ENCODE measurements at regions not wholly inside any gene's neighbourhood (a gene's known extent, or its start where the extent isn't known, plus 50 kb on each side); places are given as distances from the start of the nearest gene placed in this dataset.

DNA sequence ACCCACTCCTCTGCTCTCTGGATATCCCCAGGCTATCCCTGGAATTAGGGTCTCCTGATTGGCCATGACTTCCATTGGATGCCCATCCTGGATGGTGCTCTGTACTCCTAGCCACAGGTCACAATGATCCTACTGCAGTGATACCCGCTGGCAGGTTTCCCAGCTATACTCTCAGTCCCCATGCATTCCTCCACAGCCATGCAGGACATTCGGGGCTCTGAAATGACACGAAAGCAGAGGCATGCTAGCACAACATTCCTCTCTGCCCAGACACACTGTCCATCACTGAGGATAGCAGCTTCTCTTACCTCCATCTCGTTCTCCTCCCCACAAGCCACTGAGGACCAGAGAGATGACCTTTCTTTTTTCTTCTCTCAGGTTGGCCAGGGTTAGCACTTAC lies 51.7 kb upstream of the SPATS2L start:
- Histone ChIP-seq H2AFZ (no peak overlapping the region), H3K4me1 (ENCODE audit: insufficient read depth) (peaks cover 18% of the 10 kb centered on the region), H3K79me2 (replicated peaks; ENCODE audit: insufficient read depth) (no peaks in the 10 kb centered on the region), H3K27me3 (ENCODE audit: insufficient read depth) (no peaks in the 10 kb centered on the region), H3K27ac (ENCODE audit: low read depth) (no peak overlapping the region), H4K20me1 (replicated peaks; ENCODE audit: insufficient read depth) (no peaks in the 10 kb centered on the region), H3K36me3 (ENCODE audit: insufficient read depth) (no peaks in the 10 kb centered on the region; the same call in 1 of the 2 replicates), H3K4me3 (no peak overlapping the region), H3F3A (replicated peaks; ENCODE audit: low read depth) (no peaks in the 10 kb centered on the region), H3K9me2 (ENCODE audit: insufficient read depth) (peaks cover 24% of the 10 kb centered on the region), H3K4me2 (no peak overlapping the region)
- Mint-ChIP-seq H3K9me3 (no peaks in the 10 kb centered on the region), H3K4me1 (peaks cover 24% of the 10 kb centered on the region), H3K36me3 (ENCODE audit: low read depth) (no peaks in the 10 kb centered on the region; the same call in 1 of the 3 replicates), H3K4me3 (no peak overlapping the region), H3K27ac (no peak overlapping the region), H3K27me3 (ENCODE audit: insufficient read depth, low read depth, poor library complexity) (peaks cover 5% of the 10 kb centered on the region)
- ATAC-seq (no peak), DNase-seq (ENCODE audit: low spot score) (no peak)
- TF ChIP-seq EZH2phosphoT487 (IDR thresholded peaks at IDR 0.05; ENCODE audit: unreplicated experiment) (no peak), NANOG (IDR thresholded peaks at IDR 0.05; ENCODE audit: borderline replicate concordance) (no peak), STAT1 (IDR thresholded peaks at IDR 0.05; ENCODE audit: unreplicated experiment) (no peak), JUNB (IDR thresholded peaks at IDR 0.05; ENCODE audit: unreplicated experiment) (no peak), ZNF331 (CRISPR knock-in tag; IDR thresholded peaks at IDR 0.05; ENCODE audit: low read depth) (no peak)
- TF ChIP-seq, protein P1, sequence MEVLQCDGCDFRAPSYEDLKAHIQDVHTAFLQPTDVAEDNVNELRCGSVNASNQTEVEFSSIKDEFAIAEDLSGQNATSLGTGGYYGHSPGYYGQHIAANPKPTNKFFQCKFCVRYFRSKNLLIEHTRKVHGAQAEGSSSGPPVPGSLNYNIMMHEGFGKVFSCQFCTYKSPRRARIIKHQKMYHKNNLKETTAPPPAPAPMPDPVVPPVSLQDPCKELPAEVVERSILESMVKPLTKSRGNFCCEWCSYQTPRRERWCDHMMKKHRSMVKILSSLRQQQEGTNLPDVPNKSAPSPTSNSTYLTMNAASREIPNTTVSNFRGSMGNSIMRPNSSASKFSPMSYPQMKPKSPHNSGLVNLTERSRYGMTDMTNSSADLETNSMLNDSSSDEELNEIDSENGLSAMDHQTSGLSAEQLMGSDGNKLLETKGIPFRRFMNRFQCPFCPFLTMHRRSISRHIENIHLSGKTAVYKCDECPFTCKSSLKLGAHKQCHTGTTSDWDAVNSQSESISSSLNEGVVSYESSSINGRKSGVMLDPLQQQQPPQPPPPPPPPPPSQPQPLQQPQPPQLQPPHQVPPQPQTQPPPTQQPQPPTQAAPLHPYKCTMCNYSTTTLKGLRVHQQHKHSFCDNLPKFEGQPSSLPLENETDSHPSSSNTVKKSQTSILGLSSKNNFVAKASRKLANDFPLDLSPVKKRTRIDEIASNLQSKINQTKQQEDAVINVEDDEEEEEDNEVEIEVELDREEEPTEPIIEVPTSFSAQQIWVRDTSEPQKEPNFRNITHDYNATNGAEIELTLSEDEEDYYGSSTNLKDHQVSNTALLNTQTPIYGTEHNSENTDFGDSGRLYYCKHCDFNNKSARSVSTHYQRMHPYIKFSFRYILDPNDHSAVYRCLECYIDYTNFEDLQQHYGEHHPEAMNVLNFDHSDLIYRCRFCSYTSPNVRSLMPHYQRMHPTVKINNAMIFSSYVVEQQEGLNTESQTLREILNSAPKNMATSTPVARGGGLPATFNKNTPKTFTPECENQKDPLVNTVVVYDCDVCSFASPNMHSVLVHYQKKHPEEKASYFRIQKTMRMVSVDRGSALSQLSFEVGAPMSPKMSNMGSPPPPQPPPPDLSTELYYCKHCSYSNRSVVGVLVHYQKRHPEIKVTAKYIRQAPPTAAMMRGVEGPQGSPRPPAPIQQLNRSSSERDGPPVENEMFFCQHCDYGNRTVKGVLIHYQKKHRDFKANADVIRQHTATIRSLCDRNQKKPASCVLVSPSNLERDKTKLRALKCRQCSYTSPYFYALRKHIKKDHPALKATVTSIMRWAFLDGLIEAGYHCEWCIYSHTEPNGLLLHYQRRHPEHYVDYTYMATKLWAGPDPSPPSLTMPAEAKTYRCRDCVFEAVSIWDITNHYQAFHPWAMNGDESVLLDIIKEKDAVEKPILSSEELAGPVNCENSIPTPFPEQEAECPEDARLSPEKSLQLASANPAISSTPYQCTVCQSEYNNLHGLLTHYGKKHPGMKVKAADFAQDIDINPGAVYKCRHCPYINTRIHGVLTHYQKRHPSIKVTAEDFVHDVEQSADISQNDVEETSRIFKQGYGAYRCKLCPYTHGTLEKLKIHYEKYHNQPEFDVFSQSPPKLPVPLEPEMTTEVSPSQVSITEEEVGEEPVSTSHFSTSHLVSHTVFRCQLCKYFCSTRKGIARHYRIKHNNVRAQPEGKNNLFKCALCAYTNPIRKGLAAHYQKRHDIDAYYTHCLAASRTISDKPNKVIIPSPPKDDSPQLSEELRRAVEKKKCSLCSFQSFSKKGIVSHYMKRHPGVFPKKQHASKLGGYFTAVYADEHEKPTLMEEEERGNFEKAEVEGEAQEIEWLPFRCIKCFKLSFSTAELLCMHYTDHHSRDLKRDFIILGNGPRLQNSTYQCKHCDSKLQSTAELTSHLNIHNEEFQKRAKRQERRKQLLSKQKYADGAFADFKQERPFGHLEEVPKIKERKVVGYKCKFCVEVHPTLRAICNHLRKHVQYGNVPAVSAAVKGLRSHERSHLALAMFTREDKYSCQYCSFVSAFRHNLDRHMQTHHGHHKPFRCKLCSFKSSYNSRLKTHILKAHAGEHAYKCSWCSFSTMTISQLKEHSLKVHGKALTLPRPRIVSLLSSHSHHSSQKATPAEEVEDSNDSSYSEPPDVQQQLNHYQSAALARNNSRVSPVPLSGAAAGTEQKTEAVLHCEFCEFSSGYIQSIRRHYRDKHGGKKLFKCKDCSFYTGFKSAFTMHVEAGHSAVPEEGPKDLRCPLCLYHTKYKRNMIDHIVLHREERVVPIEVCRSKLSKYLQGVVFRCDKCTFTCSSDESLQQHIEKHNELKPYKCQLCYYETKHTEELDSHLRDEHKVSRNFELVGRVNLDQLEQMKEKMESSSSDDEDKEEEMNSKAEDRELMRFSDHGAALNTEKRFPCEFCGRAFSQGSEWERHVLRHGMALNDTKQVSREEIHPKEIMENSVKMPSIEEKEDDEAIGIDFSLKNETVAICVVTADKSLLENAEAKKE (CRISPR knock-in tag; IDR thresholded peaks at IDR 0.05) = no peak

DNA sequence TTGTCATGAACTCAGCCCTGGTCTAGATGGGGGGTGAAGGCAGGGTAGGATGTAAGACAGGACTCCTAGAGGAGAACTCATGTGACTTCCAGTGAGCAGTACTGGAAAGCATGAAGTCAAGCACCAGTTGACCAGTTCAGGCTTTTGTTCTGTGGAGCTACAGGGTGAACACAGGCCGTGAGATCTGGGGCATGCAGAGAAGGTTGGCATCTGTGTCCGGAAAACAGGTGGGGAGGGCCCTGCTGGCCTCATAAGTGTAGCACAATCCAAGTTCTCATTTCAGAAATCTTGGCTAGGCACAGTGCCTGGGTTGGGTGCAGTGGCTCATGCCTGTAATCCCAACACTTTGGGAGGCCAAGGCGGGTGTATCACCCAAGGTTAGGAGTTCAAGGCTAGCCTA lies 50.9 kb upstream of the SPATS2L start:
- Histone ChIP-seq H3K4me1 (ENCODE audit: insufficient read depth) (peaks cover 18% of the 10 kb centered on the region), H2AFZ (no peak overlapping the region), H3K27me3 (ENCODE audit: insufficient read depth) (no peaks in the 10 kb centered on the region), H3K36me3 (ENCODE audit: insufficient read depth) (no peaks in the 10 kb centered on the region; the same call in 1 of the 2 replicates), H3K79me2 (replicated peaks; ENCODE audit: insufficient read depth) (no peaks in the 10 kb centered on the region), H3K4me3 (no peak overlapping the region), H3F3A (replicated peaks; ENCODE audit: low read depth) (no peaks in the 10 kb centered on the region), H3K9me2 (ENCODE audit: insufficient read depth) (peaks cover 24% of the 10 kb centered on the region), H4K20me1 (replicated peaks; ENCODE audit: insufficient read depth) (no peaks in the 10 kb centered on the region), H3K27ac (ENCODE audit: low read depth) (no peak overlapping the region), H3K4me2 (no peak overlapping the region)
- H3K4me3 Mint-ChIP-seq = no peak overlapping the region
- no peak for DNase-seq (ENCODE audit: low spot score)
- peaks cover 5% of the 10 kb centered on the region for H3K27me3 Mint-ChIP-seq (ENCODE audit: insufficient read depth, low read depth, poor library complexity)
- H3K36me3 Mint-ChIP-seq (ENCODE audit: low read depth) = no peaks in the 10 kb centered on the region; the same call in 1 of the 3 replicates
- no peak for ATAC-seq
- H3K9me3 Mint-ChIP-seq = no peaks in the 10 kb centered on the region
- H3K4me1 Mint-ChIP-seq = peaks cover 26% of the 10 kb centered on the region
- H3K27ac Mint-ChIP-seq = no peak overlapping the region
- TF ChIP-seq ZNF331 (CRISPR knock-in tag; IDR thresholded peaks at IDR 0.05; ENCODE audit: low read depth) = no peak
- no peak for TF ChIP-seq POLR2AphosphoS5 (IDR thresholded peaks at IDR 0.05; ENCODE audit: low read depth)
- no peak for TF ChIP-seq STAT1 (IDR thresholded peaks at IDR 0.05; ENCODE audit: unreplicated experiment)
- TF ChIP-seq, protein P1 (CRISPR knock-in tag; IDR thresholded peaks at IDR 0.05) = no peak

Measured in GM23338 (cell line).